Skeletal muscle tissue (tissue), 4 donors: ENCODE measurements at regions not wholly inside any gene's neighbourhood (a gene's known extent, or its start where the extent isn't known, plus 50 kb on each side); places are given as distances from the start of the nearest gene placed in this dataset. TPM values are rescaled to one million over a fixed set of nuclear protein-coding genes. Genes with fewer than 3 reads are reported as not detected.

Source experiments
- H3K27ac ChIP-seq: one replicate; pipeline ENCODE4 v1.7.0; 2013; ENCODE audit warnings: mild to moderate bottlenecking, low read depth, low read length, inconsistent platforms
- H3K27me3 ChIP-seq, 3 donors: one replicate each; pipeline ENCODE4 v1.7.0; 2013; ENCODE audit warnings: low read length in 3 of 3; ENCODE audit not compliant: control insufficient read depth in 3 of 3, insufficient read depth in 3 of 3
- H3K36me3 ChIP-seq, 3 donors: one replicate each; pipeline ENCODE4 v1.7.0; 2013; ENCODE audit warnings: low read length in 3 of 3; ENCODE audit not compliant: control insufficient read depth in 3 of 3, insufficient read depth in 3 of 3
- H3K4me1 ChIP-seq, 3 donors: one replicate each; pipeline ENCODE4 v1.7.0; 2013; ENCODE audit warnings: low read length in 3 of 3, mild to moderate bottlenecking in 3 of 3; ENCODE audit not compliant: control insufficient read depth in 3 of 3, insufficient read depth in 3 of 3
- H3K4me3 ChIP-seq, 3 donors: one replicate each; pipeline ENCODE4 v1.7.0; 2013; ENCODE audit warnings: low read length in 3 of 3
- H3K9ac ChIP-seq, 3 donors: one replicate each; pipeline ENCODE4 v1.7.0; 2013; ENCODE audit warnings: low read length in 3 of 3, mild to moderate bottlenecking in 3 of 3, moderate library complexity in 2 of 3, low read depth in 1 of 3
- H3K9me3 ChIP-seq, 3 donors: one replicate each; pipeline ENCODE4 v1.7.0; 2013; ENCODE audit warnings: low read length in 3 of 3; ENCODE audit not compliant: control insufficient read depth in 3 of 3
- small RNA-seq: library from RNA; depleted of rRNA; stranded (forward); fragments of <200 nt; gene quantifications from one replicate; pipeline ENCODE3, GENCODE V24; 2014
- donor health status: Osteomylitis.

DNA sequence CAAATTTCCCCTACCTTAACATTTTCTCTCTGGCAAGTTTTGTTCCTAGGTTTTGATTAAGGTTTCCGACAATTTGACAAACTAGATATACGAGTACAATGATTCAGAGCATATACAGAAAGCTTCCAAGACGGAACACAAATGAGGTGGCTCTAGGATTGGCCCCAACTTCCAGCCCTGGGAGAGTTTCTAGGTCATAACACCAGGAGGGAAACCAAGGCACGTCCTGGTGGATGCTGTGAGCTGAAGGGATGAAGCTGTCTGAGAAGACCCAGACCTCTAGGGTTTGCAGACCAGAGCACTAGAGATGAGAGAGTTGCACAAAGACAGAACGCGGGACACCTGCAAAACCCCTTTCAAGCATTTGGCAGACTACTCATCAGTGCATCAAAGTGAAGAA is 51.5 kb upstream of the CAND1 start:
- H3K27me3 ChIP-seq: no peaks in the 10 kb centered on the region
- no peak overlapping the region for H3K4me3 ChIP-seq
- no peaks in the 10 kb centered on the region for H3K36me3 ChIP-seq
- H3K4me1 ChIP-seq: no peaks in the 10 kb centered on the region
- H3K27ac ChIP-seq: no peak overlapping the region
- H3K9ac ChIP-seq: no peak overlapping the region
- no peaks in the 10 kb centered on the region for H3K9me3 ChIP-seq

Small RNA genes in the stretch of these regions (small RNA-seq; reads per million reads assigned to genes)
- not detected for gene AC073530.2
